Mucosa of descending colon (tissue), 3 donors: ENCODE measurements at regions not wholly inside any gene's neighbourhood (a gene's known extent, or its start where the extent isn't known, plus 50 kb on each side); places are given as distances from the start of the nearest gene placed in this dataset.

Experiments
- ATAC-seq: fragments of 200-7000 bp; cut with Tn5 transposase; one replicate; pipeline ENCODE4 v1.9.1; 2020; ENCODE audit warnings: mild to moderate bottlenecking, moderate library complexity
- DNase-seq, 3 donors: peaks; one replicate each; pipeline ENCODE4 v3.0.0-alpha.2; 2020
- H3K36me3 ChIP-seq: fragments of 200-600 bp; one replicate; pipeline ENCODE4 v1.8.0; 2021; ENCODE audit warnings: low read depth, mild to moderate bottlenecking
- H3K4me1 ChIP-seq: fragments of 200-600 bp; one replicate; pipeline ENCODE4 v1.8.0; 2021; ENCODE audit warnings: low read depth, mild to moderate bottlenecking
- H3K4me3 ChIP-seq: fragments of 200-600 bp; one replicate; pipeline ENCODE4 v1.8.0; 2021; ENCODE audit warnings: mild to moderate bottlenecking
- H3K9me3 ChIP-seq: fragments of 200-600 bp; one replicate; pipeline ENCODE4 v1.8.0; 2021; ENCODE audit warnings: mild to moderate bottlenecking
- CTCF ChIP-seq: fragments of 200-600 bp; IDR thresholded peaks from one replicate; pipeline ENCODE4 v1.8.0; 2022; ENCODE audit warnings: antibody characterized with exemption, mild to moderate bottlenecking
- intact Hi-C, 2 donors: fragments of 100-400 bp; cut with DNase I in 1 of 2; cut with micrococcal nuclease in 1 of 2; formaldehyde crosslinking; loops; one replicate each; pipeline versions ENCODE4 v1.11.0 to v1.11.1; 2022; cut with DNase I, micrococcal nuclease
- donor health status: DM: no; HTN: no; CAD: no; lungs with moderate emphysema.
- donor health status: DM: no; HTN: no; CAD: no.
- donor health status: DM: no; HTN: yes; CAD: no.

GRCh38 chr14:86574051-86574777 is 1044.3 kb downstream of the FLRT2 start:
- no peak overlapping the region for H3K4me3 ChIP-seq
- no peaks in the 10 kb centered on the region for H3K36me3 ChIP-seq
- H3K4me1 ChIP-seq, result no peaks in the 10 kb centered on the region
- no peak for DNase-seq
- peaks cover 17% of the 10 kb centered on the region for H3K9me3 ChIP-seq
- intact Hi-C loops, result no loop called here
- TF ChIP-seq CTCF, result no peak
- no peak for ATAC-seq

- Histone ChIP-seq H3K36me3 (no peaks in the 10 kb centered on the region), H3K4me3 (no peak overlapping the region), H3K9me3 (peaks cover 21% of the 10 kb centered on the region), H3K4me1 (no peaks in the 10 kb centered on the region)
- ATAC-seq (no peak), DNase-seq (no peak)
- no peak for TF ChIP-seq CTCF
- intact Hi-C loops, result no loop called here
These were observed 1040.4 kb downstream of the FLRT2 start for GRCh38 chr14:86570371-86570770.

- DNase-seq, result no peak
- H3K36me3 ChIP-seq, result no peaks in the 10 kb centered on the region
- no peaks in the 10 kb centered on the region for H3K9me3 ChIP-seq
- TF ChIP-seq CTCF, result no peak
- no peak for ATAC-seq
- intact Hi-C loops, result no loop called here
- H3K4me3 ChIP-seq, result no peak overlapping the region
- no peaks in the 10 kb centered on the region for H3K4me1 ChIP-seq
These were observed 1013.6 kb downstream of the FLRT2 start for GRCh38 chr14:86543521-86543920.

GRCh38 chr14:86541972-86542371 is 1012.0 kb downstream of the FLRT2 start:
- H3K4me3 ChIP-seq, result no peak overlapping the region
- ATAC-seq (no peak), DNase-seq (no peak)
- H3K36me3 ChIP-seq, result no peaks in the 10 kb centered on the region
- H3K9me3 ChIP-seq, result no peaks in the 10 kb centered on the region
- no peaks in the 10 kb centered on the region for H3K4me1 ChIP-seq
- intact Hi-C loops, result no loop called here
- TF ChIP-seq CTCF, result no peak

GRCh38 chr14:86540636-86541247 is 1010.8 kb downstream of the FLRT2 start:
- Histone ChIP-seq H3K36me3 (no peaks in the 10 kb centered on the region), H3K4me1 (no peaks in the 10 kb centered on the region), H3K4me3 (no peak overlapping the region), H3K9me3 (no peaks in the 10 kb centered on the region)
- DNase-seq (no peak), ATAC-seq (no peak)
- intact Hi-C loops, result no loop called here
- no peak for TF ChIP-seq CTCF
